ENCODE measurements at regions not wholly inside any gene's neighbourhood (a gene's known extent, or its start where the extent isn't known, plus 50 kb on each side); places are given as distances from the start of the nearest gene placed in this dataset.

DNA sequence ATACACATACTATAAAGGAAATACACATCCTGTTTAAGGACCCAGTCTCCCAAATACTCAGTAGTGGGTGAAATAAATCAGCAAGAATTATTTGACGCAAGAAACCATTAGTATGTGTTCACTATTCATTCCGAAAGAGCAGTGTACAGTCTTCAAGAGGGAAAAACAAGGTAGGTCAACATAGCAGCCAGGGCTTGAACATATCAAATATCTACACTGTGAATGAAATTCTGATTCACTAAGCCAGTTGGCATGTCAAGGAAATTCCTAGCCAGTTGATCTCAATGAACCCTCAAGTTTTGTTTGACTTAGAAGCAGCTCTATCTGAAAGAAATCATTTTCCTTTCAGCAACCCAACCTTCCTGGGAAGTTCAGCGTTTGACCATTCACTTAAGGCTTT lies 99.0 kb downstream of the CNTN3 start:
- Histone ChIP-seq H3K9ac (ENCODE audit: extremely low read depth, insufficient read length, low read length) (no peak overlapping the region), H3K56ac (ENCODE audit: insufficient read length, low read depth, low read length) (no peak overlapping the region), H3K23me2 (ENCODE audit: insufficient read length, low read depth, low read length, poor library complexity, severe bottlenecking) (no peaks in the 10 kb centered on the region), H2BK12ac (ENCODE audit: insufficient read length, low read depth, low read length) (no peak overlapping the region), H4K91ac (ENCODE audit: insufficient read length, low read depth, low read length) (no peak overlapping the region), H4K8ac (replicated peaks; ENCODE audit: insufficient read length, low read depth, low read length) (no peak overlapping the region), H2BK15ac (ENCODE audit: low read depth, low read length) (no peak overlapping the region), H3K79me2 (ENCODE audit: insufficient read depth, low read length) (no peaks in the 10 kb centered on the region), H3K9me3 (ENCODE audit: control insufficient read depth, low read depth, low read length) (no peaks in the 10 kb centered on the region), H2BK5ac (ENCODE audit: insufficient read length, low read length) (no peak overlapping the region), H3T11ph (ENCODE audit: low read length) (no peak overlapping the region), H4K5ac (ENCODE audit: insufficient read length, low read depth, low read length) (no peak overlapping the region), H3K18ac (ENCODE audit: insufficient read length, low read depth, low read length) (no peak overlapping the region), H3K79me1 (ENCODE audit: insufficient read depth, low read depth, low read length, poor library complexity, severe bottlenecking) (no peaks in the 10 kb centered on the region), H3K27ac (ENCODE audit: insufficient read length, low read depth, low read length) (no peak overlapping the region), H3K27me3 (ENCODE audit: insufficient read depth, low read length) (no peaks in the 10 kb centered on the region), H2BK120ac (ENCODE audit: low read depth, low read length, poor library complexity, severe bottlenecking) (no peak overlapping the region), H2BK20ac (ENCODE audit: low read depth, low read length, poor library complexity, severe bottlenecking) (no peak overlapping the region), H3K23ac (ENCODE audit: insufficient read length, low read depth, low read length) (no peak overlapping the region), H2AK5ac (ENCODE audit: insufficient read length, low read length) (no peak overlapping the region), H3K4ac (ENCODE audit: low read depth, low read length) (no peak overlapping the region), H4K20me1 (ENCODE audit: control insufficient read depth, insufficient read depth, insufficient read length) (no peaks in the 10 kb centered on the region), H3K14ac (ENCODE audit: insufficient read depth, low read length) (no peak overlapping the region), H3K4me2 (ENCODE audit: insufficient read depth, insufficient read length, low read length) (no peak overlapping the region), H3K4me1 (ENCODE audit: insufficient read depth, low read length) (no peaks in the 10 kb centered on the region), H2AFZ (ENCODE audit: low read length) (no peak overlapping the region)
- Mint-ChIP-seq H3K4me1 (no peaks in the 10 kb centered on the region), H3K27me3 (ENCODE audit: low read depth) (no peaks in the 10 kb centered on the region), H3K36me3 (ENCODE audit: insufficient read depth in 1 of 3, low read depth in 3 of 3) (no peaks in the 10 kb centered on the region), H3K4me3 (no peak overlapping the region), H3K27ac (no peak overlapping the region), H3K9me3 (no peaks in the 10 kb centered on the region)
- WGBS (ENCODE audit: extremely low coverage, insufficient read length, low lambda C conversion rate), result no CpG with 5 or more reads among the region's 3 CpGs
- TF ChIP-seq, protein P1, sequence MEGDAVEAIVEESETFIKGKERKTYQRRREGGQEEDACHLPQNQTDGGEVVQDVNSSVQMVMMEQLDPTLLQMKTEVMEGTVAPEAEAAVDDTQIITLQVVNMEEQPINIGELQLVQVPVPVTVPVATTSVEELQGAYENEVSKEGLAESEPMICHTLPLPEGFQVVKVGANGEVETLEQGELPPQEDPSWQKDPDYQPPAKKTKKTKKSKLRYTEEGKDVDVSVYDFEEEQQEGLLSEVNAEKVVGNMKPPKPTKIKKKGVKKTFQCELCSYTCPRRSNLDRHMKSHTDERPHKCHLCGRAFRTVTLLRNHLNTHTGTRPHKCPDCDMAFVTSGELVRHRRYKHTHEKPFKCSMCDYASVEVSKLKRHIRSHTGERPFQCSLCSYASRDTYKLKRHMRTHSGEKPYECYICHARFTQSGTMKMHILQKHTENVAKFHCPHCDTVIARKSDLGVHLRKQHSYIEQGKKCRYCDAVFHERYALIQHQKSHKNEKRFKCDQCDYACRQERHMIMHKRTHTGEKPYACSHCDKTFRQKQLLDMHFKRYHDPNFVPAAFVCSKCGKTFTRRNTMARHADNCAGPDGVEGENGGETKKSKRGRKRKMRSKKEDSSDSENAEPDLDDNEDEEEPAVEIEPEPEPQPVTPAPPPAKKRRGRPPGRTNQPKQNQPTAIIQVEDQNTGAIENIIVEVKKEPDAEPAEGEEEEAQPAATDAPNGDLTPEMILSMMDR (conservative IDR thresholded peaks at IDR 0.05), result no peak
- no peak for DNase-seq

Measured in H9 (cell line).